ENCODE measurements at regions not wholly inside any gene's neighbourhood (a gene's known extent, or its start where the extent isn't known, plus 50 kb on each side); places are given as distances from the start of the nearest gene placed in this dataset.

- no peak for DNase-seq (ENCODE audit: extremely low read depth in 1 of 2, low read depth in 1 of 2)
These were observed 136.9 kb downstream of the SCARB1 start for GRCh38 chr12:124726596-124727263.

GRCh38 chr12:124725597-124726237 lies 137.9 kb downstream of the SCARB1 start:
- DNase-seq (ENCODE audit: extremely low read depth in 1 of 2, low read depth in 1 of 2): no peak

GRCh38 chr12:124725099-124725498 lies 138.6 kb downstream of the SCARB1 start:
- DNase-seq (ENCODE audit: extremely low read depth in 1 of 2, low read depth in 1 of 2): no peak

- no peak for DNase-seq (ENCODE audit: extremely low read depth in 1 of 2, low read depth in 1 of 2)
These were observed 140.8 kb downstream of the SCARB1 start for GRCh38 chr12:124722878-124723277.

GRCh38 chr12:124721501-124722162 lies 142.0 kb downstream of the SCARB1 start:
- DNase-seq (ENCODE audit: extremely low read depth in 1 of 2, low read depth in 1 of 2): no peak

- DNase-seq (ENCODE audit: extremely low read depth in 1 of 2, low read depth in 1 of 2): no peak
These were observed 142.8 kb downstream of the SCARB1 start for GRCh38 chr12:124720681-124721500.

- DNase-seq (ENCODE audit: extremely low read depth in 1 of 2, low read depth in 1 of 2): no peak
These were observed 143.5 kb downstream of the SCARB1 start for GRCh38 chr12:124720004-124720680.

- no peak for DNase-seq (ENCODE audit: extremely low read depth in 1 of 2, low read depth in 1 of 2)
These were observed 144.4 kb downstream of the SCARB1 start for GRCh38 chr12:124719231-124719630.

GRCh38 chr12:124718458-124718857 lies 145.2 kb downstream of the SCARB1 start:
- DNase-seq (ENCODE audit: extremely low read depth in 1 of 2, low read depth in 1 of 2): no peak

GRCh38 chr12:124718036-124718435 lies 145.6 kb downstream of the SCARB1 start:
- no peak for DNase-seq (ENCODE audit: extremely low read depth in 1 of 2, low read depth in 1 of 2)

- DNase-seq (ENCODE audit: extremely low read depth in 1 of 2, low read depth in 1 of 2): no peak
These were observed 146.3 kb downstream of the SCARB1 start for GRCh38 chr12:124717318-124717717.

- DNase-seq (ENCODE audit: extremely low read depth in 1 of 2, low read depth in 1 of 2): no peak
These were observed 147.2 kb downstream of the SCARB1 start for GRCh38 chr12:124716208-124717130.

- DNase-seq (ENCODE audit: extremely low read depth in 1 of 2, low read depth in 1 of 2): no peak
These were observed 147.9 kb upstream of the NCOR2 start for GRCh38 chr12:124715121-124715990.

GRCh38 chr12:124713436-124714082 lies 146.1 kb upstream of the NCOR2 start:
- peak in 1 of 2 donors; percentile 74 for DNase-seq (ENCODE audit: extremely low read depth in 1 of 2, low read depth in 1 of 2)

- no peak for DNase-seq (ENCODE audit: extremely low read depth in 1 of 2, low read depth in 1 of 2)
These were observed 145.6 kb upstream of the NCOR2 start for GRCh38 chr12:124713041-124713435.

GRCh38 chr12:124711344-124711743 lies 143.9 kb upstream of the NCOR2 start:
- no peak for DNase-seq (ENCODE audit: extremely low read depth in 1 of 2, low read depth in 1 of 2)

GRCh38 chr12:124709722-124710687 lies 142.6 kb upstream of the NCOR2 start:
- no peak for DNase-seq (ENCODE audit: extremely low read depth in 1 of 2, low read depth in 1 of 2)

Measured in stimulated activated CD8-positive, alpha-beta memory T cell treated with anti-CD3 and anti-CD28 coated beads, Interleukin-7, amount 100 ng/mL, for 48 hours (primary cell).